ENCODE measurements at regions not wholly inside any gene's neighbourhood (a gene's known extent, or its start where the extent isn't known, plus 50 kb on each side); places are given as distances from the start of the nearest gene placed in this dataset.

DNA sequence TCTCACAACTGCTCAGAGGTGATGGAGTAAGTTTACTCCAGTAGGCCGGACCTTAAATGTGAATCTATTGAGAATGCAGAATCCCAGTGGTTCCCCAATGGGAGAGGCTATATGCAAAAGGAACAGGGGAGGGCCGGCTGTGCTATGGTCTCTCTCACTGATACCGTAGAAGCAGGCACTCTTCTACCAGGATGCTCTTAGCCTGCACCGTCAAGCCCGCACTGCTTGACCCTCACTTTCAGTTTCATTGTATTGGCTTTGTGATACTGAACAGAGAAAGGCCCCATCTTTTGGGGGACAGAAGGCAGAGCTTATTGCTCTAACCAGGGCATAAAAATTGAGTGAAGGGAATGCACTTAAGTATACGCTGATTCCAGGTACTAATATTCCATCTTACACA lies 615.0 kb upstream of the RGMB start:
- TF ChIP-seq, protein P1, sequence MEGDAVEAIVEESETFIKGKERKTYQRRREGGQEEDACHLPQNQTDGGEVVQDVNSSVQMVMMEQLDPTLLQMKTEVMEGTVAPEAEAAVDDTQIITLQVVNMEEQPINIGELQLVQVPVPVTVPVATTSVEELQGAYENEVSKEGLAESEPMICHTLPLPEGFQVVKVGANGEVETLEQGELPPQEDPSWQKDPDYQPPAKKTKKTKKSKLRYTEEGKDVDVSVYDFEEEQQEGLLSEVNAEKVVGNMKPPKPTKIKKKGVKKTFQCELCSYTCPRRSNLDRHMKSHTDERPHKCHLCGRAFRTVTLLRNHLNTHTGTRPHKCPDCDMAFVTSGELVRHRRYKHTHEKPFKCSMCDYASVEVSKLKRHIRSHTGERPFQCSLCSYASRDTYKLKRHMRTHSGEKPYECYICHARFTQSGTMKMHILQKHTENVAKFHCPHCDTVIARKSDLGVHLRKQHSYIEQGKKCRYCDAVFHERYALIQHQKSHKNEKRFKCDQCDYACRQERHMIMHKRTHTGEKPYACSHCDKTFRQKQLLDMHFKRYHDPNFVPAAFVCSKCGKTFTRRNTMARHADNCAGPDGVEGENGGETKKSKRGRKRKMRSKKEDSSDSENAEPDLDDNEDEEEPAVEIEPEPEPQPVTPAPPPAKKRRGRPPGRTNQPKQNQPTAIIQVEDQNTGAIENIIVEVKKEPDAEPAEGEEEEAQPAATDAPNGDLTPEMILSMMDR (IDR thresholded peaks at IDR 0.05; ENCODE audit: low read length), result no peak
- TF ChIP-seq EZH2 (IDR thresholded peaks at IDR 0.05; ENCODE audit: borderline replicate concordance, low read length), result no peak

All from OCI-LY1 (cell line).